ENCODE measurements at regions not wholly inside any gene's neighbourhood (a gene's known extent, or its start where the extent isn't known, plus 50 kb on each side); places are given as distances from the start of the nearest gene placed in this dataset.

DNA sequence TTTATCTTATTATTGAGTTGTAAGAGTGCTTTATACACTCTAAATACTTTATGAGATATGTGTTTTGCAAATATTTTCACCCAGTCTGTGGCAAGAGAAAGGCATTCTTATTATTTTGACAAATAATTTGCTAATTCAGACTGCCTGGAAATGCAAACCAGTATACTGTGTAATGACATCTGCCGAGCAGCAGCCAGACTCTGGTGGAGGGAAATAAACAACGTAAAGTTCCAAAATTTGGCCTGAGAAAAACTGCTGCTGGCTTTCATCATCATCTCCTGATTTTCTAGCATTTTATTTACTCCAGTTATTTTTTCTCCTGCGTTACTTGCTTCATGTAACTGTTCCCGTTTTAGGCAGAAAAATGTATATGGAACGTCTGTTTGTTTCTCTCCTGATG lies 161.6 kb downstream of the RNF152 start:
- TF ChIP-seq, protein P1, sequence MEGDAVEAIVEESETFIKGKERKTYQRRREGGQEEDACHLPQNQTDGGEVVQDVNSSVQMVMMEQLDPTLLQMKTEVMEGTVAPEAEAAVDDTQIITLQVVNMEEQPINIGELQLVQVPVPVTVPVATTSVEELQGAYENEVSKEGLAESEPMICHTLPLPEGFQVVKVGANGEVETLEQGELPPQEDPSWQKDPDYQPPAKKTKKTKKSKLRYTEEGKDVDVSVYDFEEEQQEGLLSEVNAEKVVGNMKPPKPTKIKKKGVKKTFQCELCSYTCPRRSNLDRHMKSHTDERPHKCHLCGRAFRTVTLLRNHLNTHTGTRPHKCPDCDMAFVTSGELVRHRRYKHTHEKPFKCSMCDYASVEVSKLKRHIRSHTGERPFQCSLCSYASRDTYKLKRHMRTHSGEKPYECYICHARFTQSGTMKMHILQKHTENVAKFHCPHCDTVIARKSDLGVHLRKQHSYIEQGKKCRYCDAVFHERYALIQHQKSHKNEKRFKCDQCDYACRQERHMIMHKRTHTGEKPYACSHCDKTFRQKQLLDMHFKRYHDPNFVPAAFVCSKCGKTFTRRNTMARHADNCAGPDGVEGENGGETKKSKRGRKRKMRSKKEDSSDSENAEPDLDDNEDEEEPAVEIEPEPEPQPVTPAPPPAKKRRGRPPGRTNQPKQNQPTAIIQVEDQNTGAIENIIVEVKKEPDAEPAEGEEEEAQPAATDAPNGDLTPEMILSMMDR (IDR thresholded peaks at IDR 0.05) = no peak
- no peak for TF ChIP-seq POLR2AphosphoS5 (IDR thresholded peaks at IDR 0.05)
- TF ChIP-seq POLR2A (IDR thresholded peaks at IDR 0.05) = no peak
